MM.1S (cell line): ENCODE measurements at regions not wholly inside any gene's neighbourhood (a gene's known extent, or its start where the extent isn't known, plus 50 kb on each side); places are given as distances from the start of the nearest gene placed in this dataset.

Source experiments
- DNase-seq: peaks from one replicate; pipeline ENCODE4 v3.0.0-alpha.2; 2015
- H2AFZ ChIP-seq: fragments of 300-600 bp; sonication (generic); 2 replicates; pipeline ENCODE4 v1.6.0; 2016; ENCODE audit warnings: antibody characterized with exemption, low read length
- H3F3A ChIP-seq: fragments of 300-600 bp; sonication (generic); 2 replicates; pipeline ENCODE4 v1.6.1; 2016; ENCODE audit warnings: mild to moderate bottlenecking, antibody characterized with exemption, low read length, moderate library complexity, mixed read lengths; ENCODE audit not compliant: insufficient read depth
- H3K27ac ChIP-seq: fragments of 300-600 bp; sonication (generic); 2 replicates; pipeline ENCODE4 v1.5.1; 2016; ENCODE audit warnings: mild to moderate bottlenecking, low read length
- H3K27me3 ChIP-seq: fragments of 300-600 bp; sonication (generic); replicated peaks from 2 replicates; pipeline ENCODE4 v1.6.0; 2016; ENCODE audit warnings: low read length; ENCODE audit not compliant: insufficient read depth
- H3K36me3 ChIP-seq: fragments of 300-600 bp; sonication (generic); replicated peaks from 2 replicates; pipeline ENCODE4 v1.6.1; 2016; ENCODE audit warnings: mild to moderate bottlenecking, low read length, mixed read lengths; ENCODE audit not compliant: insufficient read depth
- H3K4me1 ChIP-seq: fragments of 300-600 bp; sonication (generic); 2 replicates; pipeline ENCODE4 v1.6.1; 2016; ENCODE audit warnings: low read length, mixed read lengths
- H3K4me2 ChIP-seq: fragments of 300-600 bp; sonication (generic); 2 replicates; pipeline ENCODE4 v1.6.0; 2016; ENCODE audit warnings: low read depth, low read length
- H3K4me3 ChIP-seq: fragments of 300-600 bp; sonication (generic); 2 replicates; pipeline ENCODE4 v1.5.1; 2016; ENCODE audit warnings: low read length, mixed read lengths
- H3K79me2 ChIP-seq: fragments of 300-600 bp; sonication (generic); 2 replicates; pipeline ENCODE4 v1.6.1; 2016; ENCODE audit warnings: mixed run types, low read length, mixed read lengths
- H3K9ac ChIP-seq: fragments of 300-600 bp; sonication (generic); 2 replicates; pipeline ENCODE4 v1.6.1; 2016; ENCODE audit warnings: low read length, mixed read lengths
- H3K9me2 ChIP-seq: fragments of 300-600 bp; sonication (generic); replicated peaks from 2 replicates; pipeline ENCODE4 v1.6.1; 2016; ENCODE audit warnings: mild to moderate bottlenecking, low read length, mixed read lengths; ENCODE audit not compliant: insufficient read depth
- H3K9me3 ChIP-seq: fragments of 300-600 bp; sonication (generic); replicated peaks from 2 replicates; pipeline ENCODE4 v1.6.1; 2016; ENCODE audit warnings: mild to moderate bottlenecking, low read length, mixed read lengths; ENCODE audit not compliant: insufficient read depth
- H4K20me1 ChIP-seq: fragments of 300-600 bp; sonication (generic); 2 replicates; pipeline ENCODE4 v1.6.1; 2016; ENCODE audit warnings: mild to moderate bottlenecking, low read length, moderate library complexity, mixed read lengths; ENCODE audit not compliant: insufficient read depth
- CTCF ChIP-seq: fragments of 300-600 bp; sonication (generic); IDR thresholded peaks from 2 replicates; pipeline ENCODE4 v1.5.1; 2016; ENCODE audit warnings: antibody characterized with exemption, low read length, mixed read lengths
- EZH2 ChIP-seq: fragments of 300-600 bp; sonication (generic); optimal IDR thresholded peaks from 2 replicates; pipeline ENCODE3; 2017; ENCODE audit warnings: low read depth, mild to moderate bottlenecking, antibody characterized with exemption, low read length, mixed read lengths
- EZH2phosphoT487 ChIP-seq: fragments of 300-600 bp; sonication (generic); IDR thresholded peaks from 2 replicates; pipeline ENCODE4 v1.6.1; 2018; ENCODE audit warnings: antibody characterized with exemption, low read length

GRCh38 chr3:115245438-115245837 is 98.3 kb upstream of the ZBTB20 start:
- H3K27me3 ChIP-seq, result no peaks in the 10 kb centered on the region
- no peaks in the 10 kb centered on the region for H3K79me2 ChIP-seq
- no peaks in the 10 kb centered on the region for H3K9me2 ChIP-seq
- H3K4me1 ChIP-seq, result no peaks in the 10 kb centered on the region
- no peak overlapping the region for H3K27ac ChIP-seq
- H3K4me2 ChIP-seq, result no peak overlapping the region
- no peak overlapping the region for H3K4me3 ChIP-seq
- H3F3A ChIP-seq, result no peaks in the 10 kb centered on the region
- no peak overlapping the region for H3K9ac ChIP-seq
- no peak for DNase-seq
- H4K20me1 ChIP-seq, result no peaks in the 10 kb centered on the region
- no peaks in the 10 kb centered on the region; the same call in 1 of the 2 replicates for H3K9me3 ChIP-seq
- H2AFZ ChIP-seq, result no peak overlapping the region
- no peak for TF ChIP-seq CTCF
- TF ChIP-seq EZH2, result no peak
- no peak for TF ChIP-seq EZH2phosphoT487
- H3K36me3 ChIP-seq, result no peaks in the 10 kb centered on the region

GRCh38 chr3:115245899-115246298 is 98.8 kb upstream of the ZBTB20 start:
- no peaks in the 10 kb centered on the region for H3K36me3 ChIP-seq
- no peaks in the 10 kb centered on the region for H3K79me2 ChIP-seq
- H3K27ac ChIP-seq, result no peak overlapping the region
- no peaks in the 10 kb centered on the region for H3K4me1 ChIP-seq
- H3K27me3 ChIP-seq, result no peaks in the 10 kb centered on the region
- no peaks in the 10 kb centered on the region for H4K20me1 ChIP-seq
- DNase-seq, result no peak
- no peak overlapping the region for H3K4me2 ChIP-seq
- TF ChIP-seq EZH2phosphoT487 (no peak), CTCF (no peak)
- no peaks in the 10 kb centered on the region for H3F3A ChIP-seq
- H3K4me3 ChIP-seq, result no peak overlapping the region
- H3K9ac ChIP-seq, result no peak overlapping the region
- no peaks in the 10 kb centered on the region for H3K9me2 ChIP-seq
- H2AFZ ChIP-seq, result no peak overlapping the region
- H3K9me3 ChIP-seq, result no peaks in the 10 kb centered on the region; the same call in 1 of the 2 replicates

- TF ChIP-seq EZH2phosphoT487, result no peak
- no peak for TF ChIP-seq EZH2
- Histone ChIP-seq H3K27ac (no peak overlapping the region), H3K9ac (no peak overlapping the region), H3K79me2 (no peaks in the 10 kb centered on the region), H3K4me2 (no peak overlapping the region), H4K20me1 (no peaks in the 10 kb centered on the region), H3F3A (no peaks in the 10 kb centered on the region), H3K27me3 (no peaks in the 10 kb centered on the region), H3K9me2 (no peaks in the 10 kb centered on the region), H3K9me3 (no peaks in the 10 kb centered on the region; the same call in 1 of the 2 replicates), H3K4me3 (no peak overlapping the region), H2AFZ (no peak overlapping the region), H3K36me3 (no peaks in the 10 kb centered on the region), H3K4me1 (no peaks in the 10 kb centered on the region)
- DNase-seq, result no peak
These were observed 99.5 kb upstream of the ZBTB20 start for GRCh38 chr3:115246461-115247020.

GRCh38 chr3:115248274-115248673 is 101.2 kb upstream of the ZBTB20 start:
- Histone ChIP-seq H3F3A (no peaks in the 10 kb centered on the region), H2AFZ (no peak overlapping the region), H3K4me2 (no peak overlapping the region), H3K79me2 (no peaks in the 10 kb centered on the region), H3K9ac (no peak overlapping the region), H3K36me3 (no peaks in the 10 kb centered on the region), H3K9me2 (no peaks in the 10 kb centered on the region), H3K27ac (no peak overlapping the region), H4K20me1 (no peaks in the 10 kb centered on the region), H3K27me3 (no peaks in the 10 kb centered on the region), H3K4me3 (no peak overlapping the region), H3K9me3 (no peaks in the 10 kb centered on the region; the same call in 1 of the 2 replicates), H3K4me1 (no peaks in the 10 kb centered on the region)
- DNase-seq, result no peak
- no peak for TF ChIP-seq EZH2phosphoT487
- TF ChIP-seq CTCF, result no peak
- no peak for TF ChIP-seq EZH2
